Astrocyte (in vitro differentiated cells and primary cell): ENCODE measurements at regions not wholly inside any gene's neighbourhood (a gene's known extent, or its start where the extent isn't known, plus 50 kb on each side); places are given as distances from the start of the nearest gene placed in this dataset.

ENCODE experiments used
- DNase-seq: peaks from one replicate; pipeline ENCODE4 v3.0.0-alpha.2; 2010; ENCODE audit warnings: low read depth
- FAIRE-seq: peaks from 2 replicates; lab custom pipeline; 2011; peaks lifted over from hg19 to GRCh38; lab: Jason Lieb, UNC
- H2AFZ ChIP-seq: 2 replicates; pipeline ENCODE4 v1.6.0; 2012; ENCODE audit warnings: low read depth, low read length, inconsistent platforms
- H3K27ac ChIP-seq: 2 replicates; pipeline ENCODE4 v1.5.1; 2011; ENCODE audit warnings: low read depth, low read length, inconsistent platforms
- H3K27me3 ChIP-seq: 2 replicates; pipeline ENCODE4 v1.6.0; 2011; ENCODE audit warnings: low read length, inconsistent platforms; ENCODE audit not compliant: insufficient read depth
- H3K36me3 ChIP-seq: 2 replicates; pipeline ENCODE4 v1.5.1; 2011; ENCODE audit warnings: low read length, inconsistent platforms; ENCODE audit not compliant: insufficient read depth
- H3K4me1 ChIP-seq: 2 replicates; pipeline ENCODE4 v1.5.1; 2011; ENCODE audit warnings: low read length, inconsistent platforms; ENCODE audit not compliant: insufficient read depth
- H3K4me2 ChIP-seq: 2 replicates; pipeline ENCODE4 v1.6.0; 2012; ENCODE audit warnings: low read length, inconsistent platforms
- H3K4me3 ChIP-seq: 2 replicates; pipeline ENCODE4 v1.5.1; 2011; ENCODE audit warnings: low read depth, mild to moderate bottlenecking, low read length, inconsistent platforms; ENCODE audit not compliant: insufficient read depth
- H3K79me2 ChIP-seq: 2 replicates; pipeline ENCODE4 v1.6.0; 2012; ENCODE audit warnings: mild to moderate bottlenecking, low read length, inconsistent platforms; ENCODE audit not compliant: insufficient read depth
- H3K9ac ChIP-seq: 2 replicates; pipeline ENCODE4 v1.6.0; 2012; ENCODE audit warnings: mild to moderate bottlenecking, low read length, inconsistent platforms
- H3K9me3 ChIP-seq: 2 replicates; pipeline ENCODE4 v1.5.1; 2012; ENCODE audit warnings: low read depth, mild to moderate bottlenecking, low read length, inconsistent platforms; ENCODE audit not compliant: insufficient read depth
- H4K20me1 ChIP-seq: 2 replicates; pipeline ENCODE4 v1.6.0; 2012; ENCODE audit warnings: low read length, inconsistent platforms; ENCODE audit not compliant: insufficient read depth
- H3K27ac Mint-ChIP-seq: one replicate; pipeline ENCODE4 v1.8.0; 2021; ENCODE audit warnings: mild to moderate bottlenecking, mixed read lengths; ENCODE audit not compliant: unreplicated experiment
- H3K27me3 Mint-ChIP-seq: one replicate; pipeline ENCODE4 v1.8.0; 2021; ENCODE audit warnings: low read depth, mixed read lengths; ENCODE audit not compliant: unreplicated experiment
- H3K36me3 Mint-ChIP-seq: one replicate; pipeline ENCODE4 v1.8.0; 2021; ENCODE audit warnings: low read depth, mixed read lengths; ENCODE audit not compliant: unreplicated experiment
- H3K4me1 Mint-ChIP-seq: one replicate; pipeline ENCODE4 v1.8.0; 2021; ENCODE audit warnings: low read depth, mixed read lengths; ENCODE audit not compliant: unreplicated experiment
- H3K4me3 Mint-ChIP-seq: one replicate; pipeline ENCODE4 v1.8.0; 2021; ENCODE audit warnings: mild to moderate bottlenecking, moderate library complexity, mixed read lengths; ENCODE audit not compliant: unreplicated experiment
- H3K9me3 Mint-ChIP-seq: one replicate; pipeline ENCODE4 v1.8.0; 2021; ENCODE audit warnings: mild to moderate bottlenecking, mixed read lengths; ENCODE audit not compliant: unreplicated experiment
- CTCF ChIP-seq: IDR thresholded peaks from 2 replicates; pipeline ENCODE4 v1.5.1; 2011; ENCODE audit warnings: low read depth, mild to moderate bottlenecking, inconsistent platforms, low read length, moderate library complexity; ENCODE audit not compliant: insufficient read depth
- EZH2 ChIP-seq: IDR thresholded peaks from 2 replicates; pipeline ENCODE4 v1.6.1; 2012; ENCODE audit warnings: mild to moderate bottlenecking, low read length, inconsistent platforms; ENCODE audit not compliant: insufficient read depth

DNA sequence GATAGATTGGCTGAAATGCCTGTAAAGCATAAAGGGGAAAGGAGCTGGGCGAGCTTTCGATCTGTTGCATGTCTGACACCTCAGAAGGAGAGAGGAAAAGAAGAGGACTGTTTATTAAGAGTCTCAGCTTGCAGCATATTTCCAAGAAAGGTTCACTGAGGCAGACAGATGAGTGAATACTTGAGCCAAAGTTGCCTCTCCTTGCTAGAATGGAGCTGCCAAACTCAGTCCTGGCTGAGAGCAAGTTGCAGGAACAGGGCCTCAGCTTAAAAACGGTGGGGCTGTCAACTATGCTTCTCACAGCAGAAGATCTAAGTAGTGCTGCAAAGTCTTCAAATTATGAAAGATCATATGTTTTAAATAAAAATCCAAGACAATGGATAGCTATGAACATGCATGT is 707.5 kb downstream of the PCDH7 start:
- Histone ChIP-seq H3K27ac (no peak overlapping the region), H3K79me2 (no peaks in the 10 kb centered on the region), H3K4me2 (no peak overlapping the region), H3K9ac (no peak overlapping the region), H3K4me1 (no peaks in the 10 kb centered on the region), H3K27me3 (no peaks in the 10 kb centered on the region), H2AFZ (no peak overlapping the region), H3K4me3 (no peak overlapping the region), H4K20me1 (no peaks in the 10 kb centered on the region), H3K36me3 (no peaks in the 10 kb centered on the region), H3K9me3 (no peaks in the 10 kb centered on the region)
- TF ChIP-seq CTCF (no peak), EZH2 (no peak)
- H3K27me3 Mint-ChIP-seq: no peaks in the 10 kb centered on the region
- DNase-seq: no peak
- FAIRE-seq: no peak
- no peaks in the 10 kb centered on the region for H3K36me3 Mint-ChIP-seq
- no peak overlapping the region for H3K27ac Mint-ChIP-seq
- H3K4me1 Mint-ChIP-seq: no peaks in the 10 kb centered on the region
- H3K9me3 Mint-ChIP-seq: no peaks in the 10 kb centered on the region
- H3K4me3 Mint-ChIP-seq: no peak overlapping the region

- DNase-seq: no peak
Measured at GRCh38 chr4:31442236-31442635, 722.1 kb downstream of the PCDH7 start.

DNA sequence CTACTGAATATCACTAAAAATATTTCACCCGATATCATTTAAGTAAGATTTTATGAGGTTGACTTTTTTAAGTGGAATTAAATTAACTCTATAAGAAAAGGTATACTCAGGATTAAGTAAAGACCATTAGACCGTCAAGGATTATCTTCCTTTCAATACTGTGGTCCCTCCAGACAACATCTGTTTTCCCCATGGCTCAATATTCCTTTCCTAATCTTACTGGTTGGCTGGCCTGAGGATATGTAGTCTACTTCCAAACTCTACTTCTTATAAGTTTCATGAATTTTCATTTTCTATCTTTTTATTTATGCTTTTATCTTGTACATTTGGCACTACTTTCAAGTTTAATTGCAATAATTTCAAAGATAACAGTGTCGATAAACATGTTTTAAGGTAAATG is 725.4 kb downstream of the PCDH7 start:
- no peaks in the 10 kb centered on the region for H3K36me3 ChIP-seq
- H4K20me1 ChIP-seq: no peaks in the 10 kb centered on the region
- Mint-ChIP-seq H3K4me3 (no peak overlapping the region), H3K4me1 (no peaks in the 10 kb centered on the region), H3K27ac (no peak overlapping the region), H3K36me3 (no peaks in the 10 kb centered on the region), H3K9me3 (no peaks in the 10 kb centered on the region), H3K27me3 (no peaks in the 10 kb centered on the region)
- no peaks in the 10 kb centered on the region for H3K4me1 ChIP-seq
- FAIRE-seq (no peak), DNase-seq (no peak)
- TF ChIP-seq CTCF: no peak
- TF ChIP-seq EZH2: no peak
- H3K4me2 ChIP-seq: no peak overlapping the region
- H2AFZ ChIP-seq: no peak overlapping the region
- H3K27ac ChIP-seq: no peak overlapping the region
- no peaks in the 10 kb centered on the region for H3K79me2 ChIP-seq
- H3K9ac ChIP-seq: no peak overlapping the region
- H3K9me3 ChIP-seq: no peaks in the 10 kb centered on the region
- no peaks in the 10 kb centered on the region for H3K27me3 ChIP-seq
- H3K4me3 ChIP-seq: no peak overlapping the region

More at GRCh38 chr4:31442236-31442635, 722.1 kb downstream of the PCDH7 start:
- H3K27me3 ChIP-seq: no peaks in the 10 kb centered on the region
- no peaks in the 10 kb centered on the region for H3K79me2 ChIP-seq
- no peak overlapping the region for H3K9ac ChIP-seq
- no peak overlapping the region for H2AFZ ChIP-seq
- no peaks in the 10 kb centered on the region for H4K20me1 ChIP-seq
- H3K9me3 ChIP-seq: no peaks in the 10 kb centered on the region
- H3K4me3 Mint-ChIP-seq: no peak overlapping the region
- H3K27ac ChIP-seq: no peak overlapping the region
- no peak for FAIRE-seq
- H3K9me3 Mint-ChIP-seq: no peaks in the 10 kb centered on the region
- no peak for TF ChIP-seq CTCF
- H3K27ac Mint-ChIP-seq: no peak overlapping the region
- H3K36me3 Mint-ChIP-seq: no peaks in the 10 kb centered on the region
- no peaks in the 10 kb centered on the region for H3K4me1 ChIP-seq
- no peak overlapping the region for H3K4me2 ChIP-seq
- no peaks in the 10 kb centered on the region for H3K4me1 Mint-ChIP-seq
- no peaks in the 10 kb centered on the region for H3K27me3 Mint-ChIP-seq
- H3K4me3 ChIP-seq: no peak overlapping the region
- H3K36me3 ChIP-seq: no peaks in the 10 kb centered on the region
